Glutamatergic neuron (in vitro differentiated cells): ENCODE measurements at regions not wholly inside any gene's neighbourhood (a gene's known extent, or its start where the extent isn't known, plus 50 kb on each side); places are given as distances from the start of the nearest gene placed in this dataset.

Source experiments
- DNase-seq: peaks from one replicate; pipeline ENCODE4 v3.0.0; 2022
- H3K27ac Mint-ChIP-seq: one replicate; pipeline ENCODE4 v1.8.0; 2020; ENCODE audit warnings: mild to moderate bottlenecking, mixed read lengths, inconsistent platforms; ENCODE audit not compliant: unreplicated experiment
- H3K27me3 Mint-ChIP-seq: one replicate; pipeline ENCODE4 v1.8.0; 2020; ENCODE audit warnings: mild to moderate bottlenecking, moderate library complexity, mixed read lengths, inconsistent platforms; ENCODE audit not compliant: unreplicated experiment
- H3K36me3 Mint-ChIP-seq: one replicate; pipeline ENCODE4 v1.8.0; 2020; ENCODE audit warnings: mild to moderate bottlenecking, mixed read lengths, inconsistent platforms; ENCODE audit not compliant: unreplicated experiment
- H3K4me1 Mint-ChIP-seq: one replicate; pipeline ENCODE4 v1.8.0; 2020; ENCODE audit warnings: mild to moderate bottlenecking, low read depth, mixed read lengths, inconsistent platforms; ENCODE audit not compliant: unreplicated experiment
- H3K4me3 Mint-ChIP-seq: one replicate; pipeline ENCODE4 v1.8.0; 2020; ENCODE audit warnings: mild to moderate bottlenecking, mixed read lengths, inconsistent platforms; ENCODE audit not compliant: unreplicated experiment
- H3K9me3 Mint-ChIP-seq: one replicate; pipeline ENCODE4 v1.8.0; 2020; ENCODE audit warnings: mild to moderate bottlenecking, moderate library complexity, mixed read lengths, inconsistent platforms; ENCODE audit not compliant: unreplicated experiment
- TF ChIP-seq, protein P1 (sequence below): fragments of 200-600 bp; sonication (generic); IDR thresholded peaks from one replicate; pipeline ENCODE4 v1.5.0; 2021; ENCODE audit not compliant: partially characterized antibody, unreplicated experiment

DNA sequence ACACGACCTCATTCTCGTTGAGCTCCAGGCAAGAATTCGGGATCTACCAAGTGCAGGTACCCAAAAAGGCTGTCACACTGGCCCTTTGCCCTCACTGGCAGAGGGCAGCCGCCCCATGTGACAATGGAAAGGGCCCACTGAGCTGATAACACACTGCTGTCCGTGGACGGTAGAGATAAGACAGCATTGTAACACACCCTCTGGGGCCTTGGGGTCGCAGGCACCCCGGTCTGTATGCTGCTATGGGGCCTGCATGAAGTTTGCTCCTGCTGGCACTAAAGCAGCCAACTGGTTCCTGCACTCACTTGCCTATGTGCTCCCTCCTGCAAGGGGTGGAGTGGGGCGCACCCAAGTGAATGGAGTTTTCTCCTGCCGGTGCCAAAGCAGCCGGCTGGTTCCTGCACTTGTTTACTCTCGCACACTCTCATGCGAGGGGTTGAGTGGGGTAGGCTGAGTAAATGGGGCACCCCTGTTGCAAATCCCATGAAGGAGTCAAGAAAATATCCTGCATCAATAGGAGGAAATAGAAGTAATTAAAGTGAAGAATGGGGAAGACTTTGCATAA is 477.9 kb downstream of the ATP23 start:
- Mint-ChIP-seq H3K4me3 (no peak overlapping the region), H3K27ac (no peak overlapping the region), H3K36me3 (no peaks in the 10 kb centered on the region), H3K9me3 (no peaks in the 10 kb centered on the region), H3K4me1 (peaks cover 11% of the 10 kb centered on the region), H3K27me3 (no peaks in the 10 kb centered on the region)
- DNase-seq: no peak
- TF ChIP-seq, protein P1, sequence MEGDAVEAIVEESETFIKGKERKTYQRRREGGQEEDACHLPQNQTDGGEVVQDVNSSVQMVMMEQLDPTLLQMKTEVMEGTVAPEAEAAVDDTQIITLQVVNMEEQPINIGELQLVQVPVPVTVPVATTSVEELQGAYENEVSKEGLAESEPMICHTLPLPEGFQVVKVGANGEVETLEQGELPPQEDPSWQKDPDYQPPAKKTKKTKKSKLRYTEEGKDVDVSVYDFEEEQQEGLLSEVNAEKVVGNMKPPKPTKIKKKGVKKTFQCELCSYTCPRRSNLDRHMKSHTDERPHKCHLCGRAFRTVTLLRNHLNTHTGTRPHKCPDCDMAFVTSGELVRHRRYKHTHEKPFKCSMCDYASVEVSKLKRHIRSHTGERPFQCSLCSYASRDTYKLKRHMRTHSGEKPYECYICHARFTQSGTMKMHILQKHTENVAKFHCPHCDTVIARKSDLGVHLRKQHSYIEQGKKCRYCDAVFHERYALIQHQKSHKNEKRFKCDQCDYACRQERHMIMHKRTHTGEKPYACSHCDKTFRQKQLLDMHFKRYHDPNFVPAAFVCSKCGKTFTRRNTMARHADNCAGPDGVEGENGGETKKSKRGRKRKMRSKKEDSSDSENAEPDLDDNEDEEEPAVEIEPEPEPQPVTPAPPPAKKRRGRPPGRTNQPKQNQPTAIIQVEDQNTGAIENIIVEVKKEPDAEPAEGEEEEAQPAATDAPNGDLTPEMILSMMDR: no peak

DNA sequence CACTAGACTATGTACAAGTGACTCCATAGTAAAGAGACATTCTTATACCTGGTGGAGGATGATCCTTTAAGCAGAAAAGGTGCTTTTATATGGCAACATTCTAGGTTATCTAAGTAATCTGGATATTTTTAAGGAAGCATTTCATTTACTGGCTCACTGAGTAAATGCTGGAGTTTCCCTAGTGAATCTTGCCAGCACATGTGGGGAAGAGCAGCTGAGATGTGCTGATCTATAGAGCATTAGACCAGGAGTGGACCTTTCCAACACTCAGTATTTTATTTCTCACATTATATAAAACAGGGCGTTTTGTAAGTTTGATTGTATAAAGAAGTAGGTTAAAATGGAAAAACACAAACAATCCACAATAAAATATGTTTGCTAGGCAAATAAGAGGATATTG is 478.5 kb downstream of the ATP23 start:
- peaks cover 8% of the 10 kb centered on the region for H3K4me1 Mint-ChIP-seq

DNA sequence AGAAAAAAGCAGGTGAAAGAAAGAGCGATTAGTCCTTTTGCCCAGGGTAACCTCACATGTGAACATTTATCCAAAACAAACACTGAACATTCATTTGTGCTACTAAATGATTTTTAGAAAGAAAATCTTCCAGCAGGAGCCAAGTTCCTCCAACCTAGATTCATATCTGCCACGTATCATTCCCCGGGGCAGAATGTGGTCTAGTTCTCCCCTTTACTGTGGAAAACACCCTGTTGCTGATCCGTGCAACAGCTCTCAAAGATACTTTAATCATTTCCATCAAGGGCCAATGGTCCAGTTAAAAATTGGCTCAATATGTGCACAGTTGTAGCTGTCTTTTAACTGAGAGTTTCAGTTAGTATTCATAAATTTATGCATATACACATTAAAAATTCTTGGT is 479.1 kb downstream of the ATP23 start:
- no peak for DNase-seq
- TF ChIP-seq, protein P1: no peak
- no peaks in the 10 kb centered on the region for H3K27me3 Mint-ChIP-seq
- H3K36me3 Mint-ChIP-seq: no peaks in the 10 kb centered on the region
- H3K4me1 Mint-ChIP-seq: peaks cover 5% of the 10 kb centered on the region
- H3K9me3 Mint-ChIP-seq: no peaks in the 10 kb centered on the region
- no peak overlapping the region for H3K27ac Mint-ChIP-seq
- H3K4me3 Mint-ChIP-seq: no peak overlapping the region

More for the DNA sequence above, 478.5 kb downstream of the ATP23 start:
- H3K27ac Mint-ChIP-seq: no peak overlapping the region
- H3K9me3 Mint-ChIP-seq: no peaks in the 10 kb centered on the region
- no peaks in the 10 kb centered on the region for H3K27me3 Mint-ChIP-seq
- no peak for DNase-seq
- H3K36me3 Mint-ChIP-seq: no peaks in the 10 kb centered on the region
- H3K4me3 Mint-ChIP-seq: no peak overlapping the region
- TF ChIP-seq, protein P1: no peak

DNA sequence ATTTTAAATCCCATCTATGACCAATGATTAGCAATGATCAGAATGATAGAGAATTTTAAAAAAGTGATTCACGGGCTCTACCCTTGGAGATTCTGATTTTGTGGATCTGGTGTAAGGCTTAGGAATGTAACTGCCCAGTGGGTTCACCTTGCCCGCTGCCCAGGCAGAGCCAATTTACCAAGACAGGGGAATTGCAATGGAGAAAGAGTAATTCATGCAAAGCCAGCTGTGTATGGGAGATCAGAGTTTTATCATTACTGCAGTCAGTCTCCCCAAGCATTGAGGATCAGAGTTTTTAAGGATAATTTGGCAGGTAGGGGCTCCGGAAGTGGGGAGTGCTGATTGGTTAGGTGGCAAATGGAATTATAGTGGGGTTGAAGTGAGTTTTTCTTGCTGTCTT is 480.6 kb downstream of the ATP23 start:
- TF ChIP-seq, protein P1: no peak
- no peak overlapping the region for H3K27ac Mint-ChIP-seq
- H3K27me3 Mint-ChIP-seq: no peaks in the 10 kb centered on the region
- DNase-seq: no peak
- H3K4me3 Mint-ChIP-seq: no peak overlapping the region
- no peaks in the 10 kb centered on the region for H3K9me3 Mint-ChIP-seq
- H3K36me3 Mint-ChIP-seq: no peaks in the 10 kb centered on the region
- no peaks in the 10 kb centered on the region for H3K4me1 Mint-ChIP-seq

DNA sequence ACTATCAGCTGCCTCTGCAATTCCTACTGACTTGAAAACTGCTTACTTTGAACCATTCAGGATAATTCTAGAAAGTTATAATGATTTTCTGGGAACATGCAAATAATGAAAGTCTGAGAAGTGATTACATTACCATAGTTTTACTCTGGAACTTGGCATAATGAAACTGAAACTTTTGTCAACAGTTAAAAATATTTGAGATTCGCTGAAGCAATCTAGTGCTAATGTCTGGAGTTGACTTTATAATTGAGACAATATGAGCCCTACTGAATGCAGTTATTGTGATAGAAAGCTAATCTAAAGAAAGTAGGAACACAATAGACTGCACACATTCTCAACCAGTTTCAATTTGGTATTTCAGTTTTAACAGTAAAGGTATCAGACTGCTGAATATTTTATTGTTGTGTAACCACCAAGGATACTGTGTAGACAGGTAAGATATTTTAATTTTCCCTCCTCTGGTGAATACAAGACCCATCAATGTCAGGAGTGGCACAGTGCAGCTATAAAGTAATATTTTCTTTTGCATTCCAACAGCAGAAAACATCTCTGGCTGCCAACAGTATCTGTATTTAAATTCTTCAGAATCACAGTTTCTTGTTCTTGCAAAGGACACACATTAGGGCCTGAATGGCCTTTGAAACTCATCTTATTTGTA is 483.5 kb downstream of the ATP23 start:
- no peak for DNase-seq
- TF ChIP-seq, protein P1: no peak
- no peaks in the 10 kb centered on the region for H3K4me1 Mint-ChIP-seq
- H3K36me3 Mint-ChIP-seq: no peaks in the 10 kb centered on the region
- no peak overlapping the region for H3K27ac Mint-ChIP-seq
- no peaks in the 10 kb centered on the region for H3K9me3 Mint-ChIP-seq
- H3K4me3 Mint-ChIP-seq: no peak overlapping the region
- H3K27me3 Mint-ChIP-seq: no peaks in the 10 kb centered on the region
